C4-2B (cell line): ENCODE measurements at regions not wholly inside any gene's neighbourhood (a gene's known extent, or its start where the extent isn't known, plus 50 kb on each side); places are given as distances from the start of the nearest gene placed in this dataset.

Source experiments
- H3K27ac ChIP-seq: fragments of 450-650 bp; 2 replicates; pipeline ENCODE4 v1.5.1; 2017
- CTCF ChIP-seq: fragments of 450-650 bp; conservative IDR thresholded peaks from 2 replicates; pipeline ENCODE4 v1.5.1; 2017; ENCODE audit warnings: mild to moderate bottlenecking
- ZFX ChIP-seq: fragments of 450-650 bp; IDR thresholded peaks from 2 replicates; pipeline ENCODE4 v1.6.1; 2017

GRCh38 chr2:129905664-129906081 lies 73.8 kb upstream of the RAB6C start:
- no peak overlapping the region for H3K27ac ChIP-seq
- no peak for TF ChIP-seq ZFX
- TF ChIP-seq CTCF = no peak

GRCh38 chr2:129906139-129906860 lies 73.2 kb upstream of the RAB6C start:
- H3K27ac ChIP-seq = no peak overlapping the region
- TF ChIP-seq ZFX (no peak), CTCF (no peak)

GRCh38 chr2:129906861-129907235 lies 72.6 kb upstream of the RAB6C start:
- no peak overlapping the region for H3K27ac ChIP-seq
- no peak for TF ChIP-seq CTCF
- no peak for TF ChIP-seq ZFX

- TF ChIP-seq ZFX (no peak), CTCF (no peak)
- no peak overlapping the region for H3K27ac ChIP-seq
Observed at GRCh38 chr2:129907256-129907998, 72.0 kb upstream of the RAB6C start.

- H3K27ac ChIP-seq = no peak overlapping the region
- TF ChIP-seq ZFX (no peak), CTCF (no peak)
Observed at GRCh38 chr2:129908721-129909373, 70.6 kb upstream of the RAB6C start.

- no peak for TF ChIP-seq CTCF
- no peak for TF ChIP-seq ZFX
- no peak overlapping the region for H3K27ac ChIP-seq
Observed at GRCh38 chr2:129909651-129910418, 69.6 kb upstream of the RAB6C start.
